ENCODE measurements at regions not wholly inside any gene's neighbourhood (a gene's known extent, or its start where the extent isn't known, plus 50 kb on each side); places are given as distances from the start of the nearest gene placed in this dataset.

DNA sequence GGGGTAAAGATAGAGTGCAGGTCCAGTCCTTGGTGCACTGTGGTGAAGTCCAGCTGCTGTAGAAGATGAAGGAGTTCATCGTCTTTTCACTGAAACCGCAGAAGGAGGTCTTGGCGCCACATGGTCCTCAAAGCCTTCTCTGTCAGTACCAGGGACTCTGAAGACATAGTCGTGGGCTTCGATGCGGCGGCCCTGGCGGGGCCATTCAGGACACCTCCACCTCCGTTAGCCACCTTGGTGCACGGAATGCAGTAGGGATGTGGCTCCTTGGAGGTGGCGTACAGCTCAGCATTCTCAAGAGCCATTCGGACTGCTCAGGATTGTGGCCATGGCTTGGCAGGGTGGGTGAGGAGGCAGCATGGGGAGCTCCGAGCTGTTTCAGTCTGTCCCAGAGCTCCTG, 418.8 kb downstream of the SUCLG1 start:
- Histone ChIP-seq H3K9me2 (ENCODE audit: low read depth, low read length) (no peaks in the 10 kb centered on the region), H3K4me1 (ENCODE audit: insufficient read depth, low read length, severe bottlenecking) (no peaks in the 10 kb centered on the region), H3K36me3 (ENCODE audit: insufficient read depth, low read length) (no peaks in the 10 kb centered on the region), H3K27me3 (ENCODE audit: insufficient read depth, low read length) (no peaks in the 10 kb centered on the region), H3F3A (ENCODE audit: insufficient read depth, low read length) (no peaks in the 10 kb centered on the region), H3K4me3 (ENCODE audit: low read depth, low read length, poor library complexity, severe bottlenecking) (no peak overlapping the region), H3K9me3 (ENCODE audit: low read length) (no peaks in the 10 kb centered on the region), H4K20me1 (ENCODE audit: insufficient read depth, low read length) (no peaks in the 10 kb centered on the region), H2AFZ (ENCODE audit: low read length) (no peak overlapping the region), H3K4me2 (ENCODE audit: low read length) (no peak overlapping the region), H3K9ac (ENCODE audit: low read length) (no peak overlapping the region), H3K79me2 (ENCODE audit: insufficient read depth, low read length) (no peaks in the 10 kb centered on the region), H3K27ac (ENCODE audit: low read depth, low read length, poor library complexity, severe bottlenecking) (no peak overlapping the region)
- TF ChIP-seq EZH2 (IDR thresholded peaks at IDR 0.05; ENCODE audit: borderline replicate concordance, low read length), result no peak
- TF ChIP-seq, protein P1, sequence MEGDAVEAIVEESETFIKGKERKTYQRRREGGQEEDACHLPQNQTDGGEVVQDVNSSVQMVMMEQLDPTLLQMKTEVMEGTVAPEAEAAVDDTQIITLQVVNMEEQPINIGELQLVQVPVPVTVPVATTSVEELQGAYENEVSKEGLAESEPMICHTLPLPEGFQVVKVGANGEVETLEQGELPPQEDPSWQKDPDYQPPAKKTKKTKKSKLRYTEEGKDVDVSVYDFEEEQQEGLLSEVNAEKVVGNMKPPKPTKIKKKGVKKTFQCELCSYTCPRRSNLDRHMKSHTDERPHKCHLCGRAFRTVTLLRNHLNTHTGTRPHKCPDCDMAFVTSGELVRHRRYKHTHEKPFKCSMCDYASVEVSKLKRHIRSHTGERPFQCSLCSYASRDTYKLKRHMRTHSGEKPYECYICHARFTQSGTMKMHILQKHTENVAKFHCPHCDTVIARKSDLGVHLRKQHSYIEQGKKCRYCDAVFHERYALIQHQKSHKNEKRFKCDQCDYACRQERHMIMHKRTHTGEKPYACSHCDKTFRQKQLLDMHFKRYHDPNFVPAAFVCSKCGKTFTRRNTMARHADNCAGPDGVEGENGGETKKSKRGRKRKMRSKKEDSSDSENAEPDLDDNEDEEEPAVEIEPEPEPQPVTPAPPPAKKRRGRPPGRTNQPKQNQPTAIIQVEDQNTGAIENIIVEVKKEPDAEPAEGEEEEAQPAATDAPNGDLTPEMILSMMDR (IDR thresholded peaks at IDR 0.05; ENCODE audit: low read length), result no peak

DNA sequence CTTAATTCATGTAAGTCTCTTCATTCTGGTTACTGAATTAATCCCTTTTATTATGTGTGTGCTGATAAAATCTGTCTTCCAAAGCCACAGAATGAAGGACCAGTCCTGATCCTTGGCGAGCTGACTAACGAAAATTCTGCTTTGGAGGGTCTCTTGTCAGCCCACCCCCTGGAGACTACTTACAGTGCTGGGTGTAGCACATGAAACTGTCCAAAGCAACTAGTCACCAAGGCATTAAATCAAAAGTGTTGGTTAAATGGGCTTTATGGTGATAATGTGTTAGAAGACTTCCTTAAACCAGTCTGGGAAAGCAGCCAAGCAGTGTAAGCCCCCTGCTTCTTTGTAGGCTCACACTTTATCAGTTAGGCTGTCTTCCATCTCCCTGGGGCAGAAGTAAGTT, 420.2 kb downstream of the SUCLG1 start:
- Histone ChIP-seq H2AFZ (ENCODE audit: low read length) (no peak overlapping the region), H3K4me3 (ENCODE audit: low read depth, low read length, poor library complexity, severe bottlenecking) (no peak overlapping the region), H3K36me3 (ENCODE audit: insufficient read depth, low read length) (no peaks in the 10 kb centered on the region), H3K4me2 (ENCODE audit: low read length) (no peak overlapping the region), H3K9me3 (ENCODE audit: low read length) (no peaks in the 10 kb centered on the region), H3K27me3 (ENCODE audit: insufficient read depth, low read length) (no peaks in the 10 kb centered on the region), H3K9me2 (ENCODE audit: low read depth, low read length) (no peaks in the 10 kb centered on the region), H3K79me2 (ENCODE audit: insufficient read depth, low read length) (no peaks in the 10 kb centered on the region), H3K4me1 (ENCODE audit: insufficient read depth, low read length, severe bottlenecking) (no peaks in the 10 kb centered on the region), H3F3A (ENCODE audit: insufficient read depth, low read length) (no peaks in the 10 kb centered on the region), H4K20me1 (ENCODE audit: insufficient read depth, low read length) (no peaks in the 10 kb centered on the region), H3K9ac (ENCODE audit: low read length) (no peak overlapping the region), H3K27ac (ENCODE audit: low read depth, low read length, poor library complexity, severe bottlenecking) (no peak overlapping the region)
- TF ChIP-seq EZH2 (IDR thresholded peaks at IDR 0.05; ENCODE audit: borderline replicate concordance, low read length), result no peak
- TF ChIP-seq, protein P1 (IDR thresholded peaks at IDR 0.05; ENCODE audit: low read length), result no peak

GRCh38 chr2:84033347-84033974, 425.6 kb downstream of the SUCLG1 start:
- no peak overlapping the region for H3K4me2 ChIP-seq (ENCODE audit: low read length)
- H3K9ac ChIP-seq (ENCODE audit: low read length), result no peak overlapping the region
- H3K27me3 ChIP-seq (ENCODE audit: insufficient read depth, low read length), result no peaks in the 10 kb centered on the region
- no peak overlapping the region for H3K4me3 ChIP-seq (ENCODE audit: low read depth, low read length, poor library complexity, severe bottlenecking)
- H3K27ac ChIP-seq (ENCODE audit: low read depth, low read length, poor library complexity, severe bottlenecking), result no peak overlapping the region
- H3F3A ChIP-seq (ENCODE audit: insufficient read depth, low read length), result no peaks in the 10 kb centered on the region
- H4K20me1 ChIP-seq (ENCODE audit: insufficient read depth, low read length), result no peaks in the 10 kb centered on the region
- H3K36me3 ChIP-seq (ENCODE audit: insufficient read depth, low read length), result no peaks in the 10 kb centered on the region
- no peaks in the 10 kb centered on the region for H3K79me2 ChIP-seq (ENCODE audit: insufficient read depth, low read length)
- H3K9me2 ChIP-seq (ENCODE audit: low read depth, low read length), result no peaks in the 10 kb centered on the region
- H3K9me3 ChIP-seq (ENCODE audit: low read length), result no peaks in the 10 kb centered on the region
- no peaks in the 10 kb centered on the region for H3K4me1 ChIP-seq (ENCODE audit: insufficient read depth, low read length, severe bottlenecking)
- H2AFZ ChIP-seq (ENCODE audit: low read length), result no peak overlapping the region
- no peak for TF ChIP-seq EZH2 (IDR thresholded peaks at IDR 0.05; ENCODE audit: borderline replicate concordance, low read length)
- TF ChIP-seq, protein P1 (IDR thresholded peaks at IDR 0.05; ENCODE audit: low read length), result no peak
